NCI-H524 (cell line): ENCODE measurements at regions not wholly inside any gene's neighbourhood (a gene's known extent, or its start where the extent isn't known, plus 50 kb on each side); places are given as distances from the start of the nearest gene placed in this dataset.

Experiments
- DNase-seq, 2 experiments: peaks; one replicate each; lab custom pipeline; 2025; lab: John Stamatoyannopoulos, UW

DNA sequence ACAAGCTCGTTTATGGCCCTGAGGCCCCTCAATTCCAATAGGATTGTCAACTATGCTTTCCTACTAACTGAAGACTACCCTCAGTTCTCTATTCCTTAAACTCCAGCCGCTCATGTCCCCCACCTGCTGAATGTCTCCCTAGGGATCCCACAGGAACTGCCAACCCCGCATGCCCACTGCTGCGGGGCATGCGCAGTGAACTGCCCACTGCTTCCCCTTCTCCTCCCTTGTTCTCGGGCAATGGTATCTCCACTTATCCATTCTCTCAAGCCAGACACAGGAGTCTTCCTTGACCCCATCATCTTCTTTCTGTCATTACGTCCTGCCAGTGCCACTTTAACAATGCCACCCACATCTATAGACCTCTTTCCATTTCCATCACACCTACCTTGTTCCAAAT lies 90.0 kb downstream of the FGF18 start:
- no peak for DNase-seq

DNA sequence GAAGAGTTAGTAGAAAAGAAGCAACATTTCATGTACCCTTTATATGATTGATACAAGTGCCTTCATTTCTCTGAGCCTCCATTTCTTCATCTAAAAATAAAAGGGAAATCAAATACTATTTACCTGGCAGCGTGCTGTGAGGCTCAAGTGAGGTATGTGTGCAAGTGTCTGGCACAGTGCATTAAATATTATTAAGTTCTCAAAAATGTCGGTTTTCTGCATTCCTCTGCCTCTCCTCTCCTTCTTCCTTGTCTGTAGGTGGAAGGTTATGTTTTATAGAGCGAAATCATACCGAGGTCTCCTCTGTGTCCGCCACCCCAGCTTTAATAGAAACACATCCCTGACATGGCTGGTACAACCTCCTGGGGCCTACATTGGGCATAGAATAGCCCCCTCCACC lies 93.0 kb downstream of the FGF18 start:
- no peak for DNase-seq

DNA sequence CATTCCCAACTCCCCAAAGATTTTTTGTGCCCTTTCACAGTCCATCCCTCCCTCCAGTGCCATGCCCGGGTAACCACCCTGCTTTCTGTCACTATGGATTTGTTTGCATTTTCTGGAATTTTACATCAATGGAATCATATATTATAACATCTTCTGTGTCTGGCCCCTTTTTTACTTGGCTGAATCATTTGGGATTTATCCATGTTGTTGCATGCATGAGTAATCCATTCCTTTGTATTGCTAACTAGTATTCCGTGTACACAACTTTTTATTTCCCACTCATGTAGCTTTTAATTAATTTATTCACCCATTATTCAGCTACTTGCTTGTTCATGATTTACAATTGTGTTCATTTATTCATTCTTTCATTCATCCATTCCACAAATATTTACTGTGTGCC lies 94.1 kb downstream of the FGF18 start:
- no peak for DNase-seq

DNA sequence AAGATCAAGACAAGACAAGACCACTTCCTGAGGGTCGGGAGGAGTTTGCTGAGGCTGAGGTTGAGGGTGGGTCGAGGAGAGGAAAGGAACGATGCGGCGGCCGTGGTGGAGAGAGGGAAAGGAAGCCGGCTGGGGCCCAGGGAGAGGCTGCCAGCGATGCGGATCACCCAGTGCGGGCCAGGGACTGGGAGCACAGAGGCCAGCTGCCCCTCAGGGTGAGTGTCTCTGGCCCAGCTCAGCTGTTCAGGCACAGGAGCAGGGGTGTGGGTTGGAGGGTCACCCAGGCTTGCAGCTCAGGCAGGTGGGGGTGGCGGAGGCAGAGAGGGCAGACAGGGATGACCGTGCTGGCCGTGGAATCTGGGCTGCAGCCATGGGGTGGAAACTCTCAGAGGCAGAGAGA lies 99.5 kb downstream of the FGF18 start:
- DNase-seq: no peak

DNA sequence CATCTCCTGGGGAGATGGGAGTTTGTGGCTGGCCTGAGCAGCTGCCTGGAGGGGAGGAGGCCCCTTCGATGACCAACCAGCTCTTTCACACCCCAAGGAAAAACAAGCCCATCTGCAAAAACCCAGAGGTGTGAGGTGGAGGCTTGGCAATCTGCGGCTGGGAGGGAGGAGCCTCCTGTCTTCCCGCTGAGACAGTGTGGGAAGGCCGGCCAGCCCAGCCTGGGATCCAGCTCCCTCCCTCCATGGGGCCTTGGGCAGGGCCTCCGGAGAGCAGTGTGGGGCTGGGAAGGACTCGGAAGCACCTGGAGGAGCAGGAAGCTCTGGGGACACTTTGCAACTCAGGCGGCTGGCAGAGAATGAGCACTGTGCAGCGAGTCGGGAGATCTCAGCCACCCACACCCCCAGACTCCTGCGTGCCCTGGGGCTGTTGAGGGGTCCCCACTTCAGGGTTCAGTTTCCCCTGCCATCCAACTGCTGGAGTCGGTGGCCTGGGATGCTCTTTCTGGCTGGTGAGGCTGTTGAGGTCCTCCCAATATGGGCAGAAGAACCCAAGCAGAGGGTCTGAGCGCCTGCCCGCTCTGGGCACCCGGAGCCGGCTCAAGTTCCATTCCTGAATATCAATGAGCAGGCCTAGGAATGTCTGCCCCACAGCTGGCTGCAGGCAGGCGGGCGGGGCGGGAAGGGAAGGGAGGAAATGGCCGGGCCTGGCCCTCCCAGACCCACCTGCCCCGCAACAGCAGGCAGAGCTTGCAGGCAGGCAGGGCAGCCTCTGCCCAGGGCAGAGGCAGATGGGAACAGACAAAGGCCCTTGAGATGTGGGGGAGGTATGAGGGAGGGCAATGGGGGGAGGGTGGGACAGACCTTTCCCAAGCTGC lies 101.1 kb downstream of the FGF18 start:
- DNase-seq: peak; percentile 52 to 84

DNA sequence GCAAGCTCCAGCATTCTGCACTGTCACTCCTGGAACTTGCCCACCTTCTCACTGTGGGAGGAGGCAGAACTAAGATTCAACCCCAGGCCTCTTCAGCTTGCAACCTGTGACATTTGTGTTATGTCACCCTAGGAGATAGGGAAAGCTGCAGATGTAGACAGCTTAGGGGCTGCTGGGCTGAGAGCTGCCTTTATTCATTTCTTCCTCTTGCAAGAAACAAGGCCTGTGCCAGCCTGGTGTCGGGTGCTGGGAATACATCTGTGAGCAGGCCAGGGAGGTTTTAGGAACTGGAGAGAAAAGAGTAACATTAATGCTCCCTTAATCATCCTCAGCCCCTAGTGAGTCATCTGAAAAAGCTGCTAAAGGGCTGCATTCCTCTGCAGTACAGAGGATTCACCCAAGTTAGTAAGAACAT lies 101.8 kb downstream of the FGF18 start:
- DNase-seq: no peak

DNA sequence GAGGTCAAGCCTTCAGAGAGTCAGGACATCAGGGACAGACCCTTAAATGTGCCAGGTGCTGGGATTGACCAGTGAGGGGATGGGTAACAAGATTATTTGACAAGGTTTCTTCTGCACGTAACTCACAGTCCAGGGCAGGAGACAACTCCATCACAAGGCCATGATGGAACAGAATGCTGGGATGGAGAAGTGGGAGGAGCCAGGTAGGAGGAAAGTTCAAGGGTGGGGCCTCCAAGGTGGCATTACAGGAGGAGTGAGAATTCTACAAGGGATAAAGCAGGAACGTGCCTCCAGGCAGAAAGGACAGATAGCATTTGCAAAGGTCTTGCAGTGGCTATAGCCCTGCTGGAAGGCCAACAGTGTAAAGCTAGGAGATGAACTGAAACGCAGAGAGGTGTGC lies 102.2 kb downstream of the FGF18 start:
- DNase-seq: no peak

DNA sequence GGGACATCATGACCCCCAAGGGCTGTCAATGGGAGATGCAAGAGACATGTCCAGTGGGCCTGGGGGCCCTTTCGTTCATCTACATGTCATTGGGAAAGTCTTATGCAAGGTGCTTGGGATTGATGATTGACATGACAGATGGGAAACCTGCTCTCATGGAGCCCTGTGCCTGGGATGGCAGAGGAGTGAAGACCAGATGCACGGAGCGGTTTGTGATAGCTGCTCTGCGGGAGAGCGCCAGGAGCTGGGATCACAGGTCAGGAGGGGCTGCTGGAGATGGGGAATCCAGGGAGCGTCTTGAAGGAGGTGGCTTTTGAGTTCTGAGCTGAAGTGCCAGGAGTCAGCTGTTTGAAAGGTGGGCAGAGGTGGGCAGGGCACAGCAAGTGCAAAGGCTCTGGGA lies 104.3 kb downstream of the FGF18 start:
- DNase-seq: peak; percentile 51 to 85

DNA sequence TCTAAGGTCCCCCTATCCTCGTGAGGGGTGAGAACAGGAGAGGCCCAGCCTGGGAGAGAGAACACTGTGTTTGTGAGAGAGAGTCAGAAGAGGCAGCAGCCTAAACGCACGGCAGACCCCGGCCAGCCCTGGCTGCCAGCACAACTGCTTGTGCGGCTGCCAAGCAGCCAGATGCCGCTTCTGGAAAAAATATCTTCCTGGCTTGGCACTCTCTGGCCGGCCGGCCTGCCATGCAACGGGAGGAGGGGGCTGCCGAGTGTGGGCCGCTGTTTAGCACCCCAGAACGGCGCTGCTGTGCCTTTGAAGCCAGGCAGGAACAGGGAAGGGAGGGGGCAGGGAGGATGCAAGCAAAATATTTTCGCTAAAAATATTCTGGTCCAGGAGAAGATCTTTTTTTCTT lies 105.0 kb downstream of the FGF18 start:
- DNase-seq: peak in 1 of 2 experiments; percentile 31

DNA sequence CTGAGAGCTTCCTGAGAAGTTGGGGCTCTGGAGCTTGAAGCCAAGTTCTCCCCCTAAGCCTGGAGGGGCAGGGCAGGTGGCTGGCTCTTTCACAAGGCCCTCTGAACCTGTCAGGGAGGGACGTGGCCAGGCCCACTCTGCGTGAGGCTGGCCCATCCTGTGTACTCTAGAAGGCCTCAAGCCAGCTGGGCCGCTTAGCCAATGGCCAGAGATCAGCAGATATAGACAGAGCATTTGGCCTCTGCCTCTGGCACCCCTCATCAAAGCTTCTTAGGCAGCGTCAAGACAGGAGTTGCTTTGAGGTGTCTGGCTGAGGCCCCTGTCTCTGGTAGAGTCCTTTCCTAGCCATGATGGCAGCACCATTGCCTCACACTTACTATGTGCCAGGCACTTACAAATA lies 105.6 kb downstream of the FGF18 start:
- DNase-seq: no peak

DNA sequence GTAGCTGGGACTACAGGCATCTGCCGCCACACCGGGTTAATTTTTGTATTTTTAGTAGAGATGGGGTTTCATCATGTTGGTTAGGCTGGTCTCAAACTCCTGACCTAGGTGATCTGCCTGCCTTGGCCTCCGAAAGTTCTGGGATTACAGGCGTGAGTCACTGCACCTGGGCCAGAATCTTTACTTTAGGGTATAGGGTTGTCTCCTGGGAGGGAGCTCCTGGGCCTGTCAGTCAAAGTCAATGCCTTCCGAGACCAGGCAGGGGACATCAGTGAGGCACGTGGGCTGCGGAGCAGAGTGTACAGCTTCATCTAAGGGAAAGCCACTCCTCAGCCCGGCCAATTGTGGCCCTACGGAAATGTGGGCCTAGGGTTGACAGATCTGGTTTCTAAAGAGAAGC lies 108.6 kb downstream of the FGF18 start:
- DNase-seq: no peak

DNA sequence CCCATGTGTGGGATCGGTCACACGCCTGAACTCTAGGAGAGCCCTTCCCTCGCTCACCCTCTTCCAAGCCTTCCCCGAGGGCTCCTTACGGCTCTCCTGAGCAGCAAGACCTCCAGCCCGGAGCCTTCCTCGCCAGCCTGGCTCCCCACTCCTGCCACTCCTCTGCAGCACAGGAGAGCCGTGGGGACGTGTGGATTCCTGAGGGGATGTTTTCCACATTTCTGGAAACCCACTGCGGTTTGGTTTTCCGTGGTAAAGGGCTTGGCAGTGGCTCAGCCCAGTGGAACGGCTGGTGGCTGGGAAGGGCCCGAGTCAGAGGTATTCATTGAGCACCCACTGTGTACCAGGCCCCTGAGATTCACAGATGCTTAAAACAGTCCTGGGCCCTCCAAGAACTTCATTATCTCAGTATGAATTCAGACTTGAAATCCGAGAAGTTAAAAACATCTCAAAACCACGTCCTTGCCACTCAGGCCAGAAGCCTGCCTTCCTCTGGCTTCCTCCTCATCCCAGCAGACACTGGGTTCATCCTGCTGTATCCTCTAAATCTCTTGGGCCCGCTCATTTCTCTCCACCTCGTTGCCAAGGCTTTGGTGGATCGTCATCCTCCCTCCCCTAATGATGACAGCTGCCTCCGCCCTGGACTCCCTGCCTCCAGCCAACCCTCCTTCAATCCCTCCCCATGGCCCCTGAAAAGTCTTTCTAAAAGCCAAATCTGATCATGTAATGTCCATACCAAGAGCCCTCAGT lies 109.6 kb downstream of the FGF18 start:
- DNase-seq: no peak

DNA sequence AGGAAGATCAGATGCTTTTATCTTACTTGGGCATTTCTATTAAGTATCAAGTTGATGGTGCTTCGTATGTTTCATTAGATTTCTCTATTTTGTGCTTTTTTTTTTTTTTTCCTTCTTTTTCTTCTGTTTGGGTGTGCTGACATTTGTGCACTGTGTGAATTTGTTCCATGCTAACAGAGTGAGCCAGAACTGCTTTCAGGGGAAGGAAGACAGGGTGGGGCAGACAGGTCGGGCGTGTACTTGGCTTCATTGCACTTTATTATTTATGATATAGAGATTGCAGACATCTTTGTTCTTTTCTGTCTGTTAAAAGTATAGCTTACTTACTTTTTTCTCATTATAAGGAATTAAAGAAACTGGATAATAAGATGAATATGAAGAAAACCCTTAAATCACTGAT lies 112.2 kb downstream of the FGF18 start:
- DNase-seq: no peak

DNA sequence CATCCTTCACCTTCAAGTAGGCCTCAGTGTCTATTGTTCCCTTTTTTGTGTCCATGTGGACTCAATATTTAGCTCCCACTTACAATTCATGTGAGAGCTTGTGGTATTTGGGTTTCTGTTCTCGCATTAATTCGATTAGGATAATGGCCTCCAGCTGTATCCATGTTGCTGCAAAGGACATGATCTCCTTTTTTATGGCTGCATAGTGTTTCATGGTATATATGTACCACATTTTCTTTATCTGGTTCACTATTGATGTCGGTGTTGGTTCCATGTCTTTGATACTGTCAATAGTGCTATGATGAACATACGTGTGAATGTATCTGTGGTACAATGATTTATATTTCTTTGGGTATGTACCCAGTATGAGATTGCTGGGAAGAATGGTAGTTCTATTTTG lies 113.7 kb downstream of the FGF18 start:
- DNase-seq: no peak

DNA sequence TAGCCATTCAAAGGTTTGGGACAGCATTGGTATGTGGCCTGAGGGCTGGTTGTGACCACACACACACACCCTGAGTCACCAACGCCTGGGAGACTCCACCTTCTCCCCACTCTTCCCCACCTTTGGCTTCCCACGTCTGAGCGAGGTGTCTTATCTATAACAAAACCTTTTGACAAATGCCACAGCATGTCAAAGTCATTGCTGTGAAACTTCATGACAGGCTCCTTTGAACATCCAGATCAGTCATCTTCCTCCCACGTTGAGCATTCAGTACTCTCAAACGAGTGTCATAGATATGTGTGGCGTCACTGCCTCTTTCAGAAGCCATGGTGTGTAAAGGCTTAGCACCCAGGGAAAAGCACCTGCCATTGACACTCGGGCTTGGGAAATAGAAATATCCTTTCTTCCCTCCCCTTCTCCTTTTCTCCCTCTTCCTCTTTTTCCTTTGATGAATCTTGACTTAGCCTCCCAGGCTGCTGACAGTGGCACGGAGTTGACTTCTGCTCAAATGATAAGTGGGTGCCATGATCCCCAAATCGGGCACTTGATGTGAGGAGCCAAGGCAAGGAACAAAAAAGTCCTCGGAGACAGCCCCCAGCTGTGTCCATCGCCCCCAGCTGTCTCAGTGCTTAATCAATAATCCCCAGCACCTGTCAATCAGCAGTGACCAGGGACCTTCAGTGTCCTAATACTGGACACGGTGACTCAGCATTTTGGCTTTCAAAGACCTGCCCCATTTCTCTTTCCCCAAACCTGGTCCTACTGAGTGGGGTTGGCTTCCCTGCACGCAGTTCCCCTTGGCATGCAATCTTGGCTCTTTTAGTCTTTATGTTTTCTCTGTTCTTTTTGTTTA lies 114.8 kb downstream of the FGF18 start:
- no peak for DNase-seq

DNA sequence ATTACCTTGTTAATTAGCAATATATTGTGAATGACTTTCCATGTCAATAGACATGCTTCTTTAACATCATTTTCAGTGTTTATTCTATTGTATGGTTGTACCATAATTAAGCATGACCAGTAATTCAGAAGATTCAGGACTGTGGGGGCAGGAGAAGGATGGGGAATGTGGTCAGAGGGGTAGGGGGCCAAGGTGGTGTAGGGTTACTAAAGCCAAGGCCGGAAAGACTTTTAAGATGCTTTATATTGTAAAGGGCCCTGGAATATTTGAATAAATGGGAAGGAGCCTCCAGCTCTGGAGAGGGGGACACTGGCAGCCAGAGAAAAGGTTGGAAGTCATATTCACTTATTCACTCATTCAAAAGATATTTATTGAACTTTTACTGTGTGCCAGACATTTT lies 115.7 kb downstream of the FGF18 start:
- no peak for DNase-seq

DNA sequence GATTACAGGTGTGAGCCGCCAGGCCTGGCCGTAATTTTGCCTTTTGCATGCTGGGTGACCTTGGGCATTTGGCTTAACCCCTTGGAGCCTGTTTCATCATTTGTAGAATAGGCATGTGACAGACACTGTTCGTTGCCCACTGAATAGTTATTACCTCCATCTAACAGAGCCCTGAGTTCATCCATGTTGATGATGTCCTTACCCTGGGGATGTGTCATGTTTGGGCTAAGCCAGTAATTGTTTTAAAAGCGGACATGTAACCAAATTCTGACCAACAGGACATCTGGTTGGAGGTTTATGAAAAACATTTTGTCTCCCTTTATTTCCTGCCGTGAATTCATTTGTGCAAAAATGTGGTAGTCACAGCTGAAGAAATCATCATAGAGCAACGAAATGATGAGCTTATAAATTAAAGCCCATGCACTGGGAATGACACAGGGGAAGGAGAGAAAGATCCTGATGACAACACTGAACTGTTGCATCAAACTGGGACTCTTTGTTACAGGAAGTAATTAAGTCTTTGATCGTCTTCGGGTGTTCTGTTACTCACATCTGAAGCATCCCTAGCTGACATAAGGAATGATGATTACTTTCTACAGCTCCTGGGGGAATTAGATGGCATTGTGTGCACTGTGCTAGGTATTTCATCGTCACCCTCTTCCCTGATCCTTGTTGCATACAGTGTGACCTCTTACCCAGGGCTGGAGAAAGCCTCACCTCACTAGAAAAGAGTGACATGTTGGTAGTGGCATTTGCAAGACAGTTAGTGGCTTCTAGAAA lies 117.8 kb downstream of the FGF18 start:
- no peak for DNase-seq

DNA sequence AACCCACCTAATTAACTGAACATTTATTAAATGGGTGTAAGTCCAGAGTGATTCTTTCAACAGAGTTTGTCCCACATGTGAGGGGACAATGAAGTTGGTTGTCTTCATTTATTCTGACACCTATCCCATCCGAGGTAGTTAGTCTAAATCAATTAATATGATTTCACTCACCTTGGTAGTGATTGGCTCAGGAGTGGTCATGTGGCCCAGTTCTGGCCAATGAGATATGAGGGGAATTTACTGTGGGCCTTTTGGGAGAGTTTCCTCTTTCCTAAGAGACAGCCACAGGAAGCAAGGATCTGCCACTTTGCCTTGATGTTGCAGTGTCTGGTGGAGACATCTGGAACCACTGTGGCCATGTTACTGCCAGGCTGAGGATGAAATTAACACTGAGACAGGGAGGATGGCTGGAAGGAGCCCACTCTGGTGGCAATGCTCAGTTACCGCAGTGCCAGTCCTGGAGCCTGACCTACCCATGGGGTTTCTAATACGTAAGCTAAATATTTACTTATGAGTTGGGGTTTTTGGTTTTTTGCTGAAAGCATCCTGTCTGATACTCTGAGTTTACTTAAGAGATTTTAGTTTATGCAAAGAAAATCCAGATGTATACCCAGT lies 118.6 kb downstream of the FGF18 start:
- DNase-seq: no peak

DNA sequence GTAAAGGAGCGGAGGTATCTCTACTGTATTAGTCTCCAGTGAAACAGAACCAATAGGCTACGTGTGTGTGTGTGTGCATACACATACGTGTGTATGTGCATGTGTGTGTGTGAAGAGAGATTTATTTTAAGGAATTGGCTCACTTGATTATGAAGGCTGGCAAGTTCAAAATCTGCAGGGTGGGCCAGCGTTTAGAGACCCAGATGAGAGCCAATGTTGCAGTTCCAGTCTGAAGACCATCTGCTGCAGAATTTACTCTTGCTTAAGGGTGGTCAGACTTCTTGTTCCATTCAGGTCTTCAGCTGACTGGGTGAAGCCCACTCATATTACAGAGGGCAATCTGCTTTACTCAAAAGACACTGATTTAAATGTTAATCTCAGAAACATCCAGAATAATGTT lies 119.2 kb downstream of the FGF18 start:
- no peak for DNase-seq

DNA sequence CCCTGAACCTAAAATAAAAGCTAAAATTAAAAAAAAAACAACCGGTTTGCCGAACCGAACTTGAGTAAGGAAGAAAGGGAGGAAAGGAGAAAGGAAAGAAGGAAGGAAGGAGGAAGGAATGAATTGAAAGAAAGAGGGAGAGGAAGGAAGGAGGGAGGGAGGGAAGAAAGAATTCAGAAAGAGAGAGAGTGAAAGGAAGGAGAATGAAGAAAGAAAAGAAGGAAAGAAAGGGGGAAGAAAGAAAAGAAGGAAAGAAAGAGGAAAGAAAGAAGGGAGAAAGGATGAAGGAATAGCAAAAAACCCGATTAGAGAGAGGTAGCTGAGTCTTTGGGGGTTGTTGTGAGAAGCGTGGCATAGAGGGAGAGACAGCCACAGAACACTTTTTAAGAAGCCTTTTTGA lies 121.4 kb downstream of the FGF18 start:
- DNase-seq: no peak

DNA sequence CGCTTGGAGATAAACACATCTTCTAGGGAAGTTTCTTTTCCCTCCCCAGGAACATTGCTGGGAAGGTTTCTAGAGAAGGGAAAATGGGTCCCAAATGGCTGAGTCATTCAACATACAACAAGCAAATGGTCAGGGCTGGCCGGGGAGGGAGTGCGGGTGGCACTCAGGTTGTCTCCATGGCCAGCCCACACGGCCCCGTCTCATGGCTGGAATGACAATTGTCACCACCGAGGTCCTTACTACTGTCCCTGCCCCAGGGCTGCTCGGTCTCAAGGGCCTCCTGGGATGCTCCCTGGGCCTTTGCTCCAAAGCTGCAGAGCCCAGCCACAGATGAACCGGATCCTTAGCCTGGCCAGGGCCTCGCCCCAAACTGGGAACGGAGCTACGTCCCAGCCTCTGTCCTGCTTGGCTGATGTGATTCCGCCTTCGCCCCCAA lies 121.9 kb downstream of the FGF18 start:
- DNase-seq: no peak
